Right atrium auricular region (tissue), 2 donors: ENCODE measurements at regions not wholly inside any gene's neighbourhood (a gene's known extent, or its start where the extent isn't known, plus 50 kb on each side); places are given as distances from the start of the nearest gene placed in this dataset.

Source experiments
- DNase-seq: peaks from one replicate; pipeline ENCODE4 v3.0.0-alpha.2; 2019; ENCODE audit warnings: low spot score
- H3K27ac ChIP-seq, 2 donors: fragments of 200-600 bp; sonication (generic); 1 replicate in 1 of 2; 2 replicates in 1 of 2; pipeline ENCODE4 v1.5.1; 2016 to 2019
- H3K27me3 ChIP-seq, 2 donors: fragments of 200-600 bp; sonication (generic); one replicate each; pipeline versions ENCODE4 v1.5.1 to v1.6.0; 2017 to 2019
- H3K36me3 ChIP-seq: fragments of 200-600 bp; sonication (generic); one replicate; pipeline ENCODE4 v1.5.1; 2016
- H3K4me1 ChIP-seq, 2 donors: fragments of 200-600 bp; sonication (generic); one replicate each; pipeline versions ENCODE4 v1.5.1 to v1.6.0; 2017 to 2019
- H3K4me3 ChIP-seq, 2 donors: fragments of 200-600 bp; sonication (generic); 1 replicate in 1 of 2; 2 replicates in 1 of 2; pipeline ENCODE4 v1.5.1; 2017 to 2019; ENCODE audit warnings: mild to moderate bottlenecking in 1 of 2, moderate library complexity in 1 of 2
- H3K9me3 ChIP-seq, 2 donors: fragments of 200-600 bp; sonication (generic); one replicate each; pipeline ENCODE4 v1.5.1; 2019
- TF ChIP-seq, protein P1 (sequence below), 2 donors: fragments of 200-600 bp; sonication (generic); IDR thresholded peaks; one replicate each; pipeline ENCODE4 v1.5.1; 2019; ENCODE audit warnings: antibody characterized with exemption in 2 of 2

DNA sequence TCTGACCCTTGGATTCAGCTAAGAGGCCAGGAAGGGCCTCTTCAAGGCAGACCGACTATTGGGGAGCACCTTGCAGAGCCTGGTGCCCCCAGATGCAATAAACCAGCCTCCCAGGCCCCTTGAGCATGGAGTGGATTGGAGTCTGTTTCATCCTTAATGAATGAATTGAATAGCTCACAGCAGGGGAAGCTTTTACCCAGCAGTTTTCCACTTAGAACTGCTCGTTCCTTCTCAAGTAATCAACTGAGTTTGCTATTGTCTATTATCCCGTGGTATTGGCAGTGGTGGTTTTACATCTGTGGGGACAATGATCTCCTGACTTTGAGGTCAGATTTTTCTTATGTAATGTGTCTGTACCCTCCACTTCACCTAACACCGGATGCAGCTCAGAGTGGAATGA, 197.6 kb downstream of the AACS start:
- TF ChIP-seq, protein P1, sequence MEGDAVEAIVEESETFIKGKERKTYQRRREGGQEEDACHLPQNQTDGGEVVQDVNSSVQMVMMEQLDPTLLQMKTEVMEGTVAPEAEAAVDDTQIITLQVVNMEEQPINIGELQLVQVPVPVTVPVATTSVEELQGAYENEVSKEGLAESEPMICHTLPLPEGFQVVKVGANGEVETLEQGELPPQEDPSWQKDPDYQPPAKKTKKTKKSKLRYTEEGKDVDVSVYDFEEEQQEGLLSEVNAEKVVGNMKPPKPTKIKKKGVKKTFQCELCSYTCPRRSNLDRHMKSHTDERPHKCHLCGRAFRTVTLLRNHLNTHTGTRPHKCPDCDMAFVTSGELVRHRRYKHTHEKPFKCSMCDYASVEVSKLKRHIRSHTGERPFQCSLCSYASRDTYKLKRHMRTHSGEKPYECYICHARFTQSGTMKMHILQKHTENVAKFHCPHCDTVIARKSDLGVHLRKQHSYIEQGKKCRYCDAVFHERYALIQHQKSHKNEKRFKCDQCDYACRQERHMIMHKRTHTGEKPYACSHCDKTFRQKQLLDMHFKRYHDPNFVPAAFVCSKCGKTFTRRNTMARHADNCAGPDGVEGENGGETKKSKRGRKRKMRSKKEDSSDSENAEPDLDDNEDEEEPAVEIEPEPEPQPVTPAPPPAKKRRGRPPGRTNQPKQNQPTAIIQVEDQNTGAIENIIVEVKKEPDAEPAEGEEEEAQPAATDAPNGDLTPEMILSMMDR (IDR thresholded peaks at IDR 0.05), result no peak
- Histone ChIP-seq H3K27me3 (no peaks in the 10 kb centered on the region), H3K9me3 (no peaks in the 10 kb centered on the region), H3K4me1 (no peaks in the 10 kb centered on the region), H3K27ac (no peak overlapping the region), H3K36me3 (no peaks in the 10 kb centered on the region), H3K4me3 (no peak overlapping the region)
- DNase-seq, result no peak

DNA sequence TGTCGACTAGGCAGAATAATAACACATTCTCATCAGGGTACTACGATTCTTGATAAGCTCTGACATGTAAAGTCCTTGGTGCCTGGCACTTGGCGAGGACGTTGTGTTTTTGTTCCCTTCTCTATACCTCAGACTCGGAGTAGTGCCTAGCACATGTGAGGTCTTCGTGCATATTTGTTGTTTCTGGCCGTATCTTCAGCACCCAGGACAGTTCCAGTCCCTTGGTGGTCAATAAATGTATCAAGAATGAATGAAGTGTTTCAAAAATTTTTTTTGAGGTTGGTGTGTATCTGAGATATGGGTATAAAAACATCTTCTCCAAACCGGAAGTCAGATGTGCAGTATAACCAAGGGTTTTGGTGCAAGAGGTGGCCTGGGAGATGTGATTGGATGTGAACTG, 198.2 kb downstream of the AACS start:
- H3K4me3 ChIP-seq, result no peak overlapping the region
- no peaks in the 10 kb centered on the region for H3K4me1 ChIP-seq
- H3K27me3 ChIP-seq, result no peaks in the 10 kb centered on the region
- TF ChIP-seq, protein P1 (IDR thresholded peaks at IDR 0.05), result no peak
- H3K36me3 ChIP-seq, result no peaks in the 10 kb centered on the region
- DNase-seq, result no peak
- no peaks in the 10 kb centered on the region for H3K9me3 ChIP-seq
- no peak overlapping the region for H3K27ac ChIP-seq

DNA sequence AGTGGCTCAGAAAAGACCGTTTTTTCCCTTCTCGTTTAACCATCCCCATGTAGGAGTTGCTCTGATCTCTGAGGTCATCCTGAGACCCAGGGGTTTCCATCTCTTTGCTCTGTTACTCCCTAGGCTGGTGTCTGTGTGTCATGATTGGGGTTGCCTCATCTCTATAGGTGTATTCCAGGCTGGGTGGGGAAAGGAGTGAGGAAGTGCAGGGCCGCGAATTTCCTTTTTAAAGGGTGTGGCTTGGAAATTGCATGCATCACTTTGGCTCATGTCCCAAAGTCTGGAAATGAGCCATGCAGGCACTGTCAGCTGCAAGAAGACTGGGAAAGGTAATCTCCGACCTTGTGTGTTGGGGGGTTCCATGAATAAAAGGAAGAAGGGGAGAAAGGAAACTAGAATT, 201.9 kb downstream of the AACS start:
- Histone ChIP-seq H3K4me1 (no peaks in the 10 kb centered on the region), H3K9me3 (no peaks in the 10 kb centered on the region), H3K36me3 (no peaks in the 10 kb centered on the region), H3K4me3 (no peak overlapping the region), H3K27me3 (no peaks in the 10 kb centered on the region), H3K27ac (no peak overlapping the region)
- TF ChIP-seq, protein P1 (IDR thresholded peaks at IDR 0.05), result no peak
- DNase-seq, result no peak

DNA sequence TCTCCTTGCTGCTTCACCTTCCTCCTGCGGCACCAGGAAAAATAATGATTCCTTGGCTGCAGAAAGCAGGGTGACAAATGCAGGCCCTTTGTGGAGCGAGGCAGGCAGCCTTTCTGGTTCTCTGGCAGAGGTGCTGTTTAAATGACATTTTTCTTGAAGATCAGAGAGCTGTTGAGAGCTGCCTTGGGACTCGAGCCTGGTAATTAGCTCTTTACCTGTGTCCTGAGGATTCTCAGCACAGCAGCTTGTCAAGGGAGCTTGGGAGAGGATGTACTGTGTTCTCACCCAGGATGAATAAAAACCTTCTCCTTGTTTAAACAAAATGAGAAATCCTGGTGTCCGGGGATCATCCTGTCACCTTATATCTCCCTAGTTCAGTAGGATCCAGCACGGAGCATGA, 204.0 kb downstream of the AACS start:
- TF ChIP-seq, protein P1 (IDR thresholded peaks at IDR 0.05), result no peak
- Histone ChIP-seq H3K27ac (no peak overlapping the region), H3K27me3 (no peaks in the 10 kb centered on the region), H3K4me1 (no peaks in the 10 kb centered on the region), H3K4me3 (no peak overlapping the region), H3K9me3 (no peaks in the 10 kb centered on the region), H3K36me3 (no peaks in the 10 kb centered on the region)
- no peak for DNase-seq

DNA sequence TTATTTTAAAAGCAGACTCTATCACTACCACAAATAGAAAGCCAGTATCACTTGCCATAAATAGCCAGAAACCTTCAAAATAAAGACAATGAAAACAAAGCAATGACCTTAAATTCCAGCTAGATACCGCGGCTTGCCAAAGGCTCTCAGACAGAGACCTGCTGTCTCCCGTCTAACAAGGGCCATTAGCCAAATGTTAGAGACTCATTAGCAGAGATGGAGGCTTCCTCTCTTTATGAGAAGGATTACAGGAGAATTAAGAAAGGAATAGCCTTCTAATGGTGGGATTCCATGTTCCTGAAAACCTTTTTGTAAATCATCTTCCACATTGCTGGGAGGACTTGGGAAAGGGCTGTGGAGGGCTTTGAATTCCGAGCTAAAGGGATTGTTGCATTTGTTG, 206.7 kb downstream of the AACS start:
- no peak for DNase-seq
- H3K4me1 ChIP-seq, result no peaks in the 10 kb centered on the region
- no peaks in the 10 kb centered on the region for H3K9me3 ChIP-seq
- no peaks in the 10 kb centered on the region for H3K36me3 ChIP-seq
- TF ChIP-seq, protein P1 (IDR thresholded peaks at IDR 0.05), result no peak
- no peak overlapping the region for H3K4me3 ChIP-seq
- no peak overlapping the region for H3K27ac ChIP-seq
- H3K27me3 ChIP-seq, result no peaks in the 10 kb centered on the region

DNA sequence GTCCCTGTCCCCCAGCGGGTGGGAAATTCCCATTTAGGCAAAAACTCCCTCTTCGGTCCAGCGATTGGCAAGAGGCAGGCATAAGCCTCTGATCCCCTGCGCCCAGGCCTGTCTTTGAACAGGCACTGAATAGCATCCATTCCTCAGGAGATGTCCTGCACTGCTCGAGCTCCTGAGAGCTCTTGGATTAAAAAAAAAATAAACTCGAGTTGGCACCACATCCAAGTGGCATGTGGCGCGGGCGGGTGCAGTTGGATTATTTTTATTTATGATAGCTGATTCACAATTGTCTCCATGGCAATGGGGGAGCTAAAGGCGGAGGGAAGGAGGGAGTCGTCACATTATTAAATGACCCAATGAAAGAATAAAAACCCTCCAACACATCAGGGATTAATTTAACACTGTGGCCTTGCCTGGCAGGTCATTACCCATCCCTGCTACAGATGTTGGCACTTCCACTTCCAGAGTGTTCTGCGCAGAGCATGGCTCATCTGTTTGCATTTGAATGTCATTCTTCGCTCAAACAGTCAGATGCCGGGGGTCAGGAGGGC, 207.2 kb downstream of the AACS start:
- no peaks in the 10 kb centered on the region for H3K4me1 ChIP-seq
- no peaks in the 10 kb centered on the region for H3K36me3 ChIP-seq
- DNase-seq, result no peak
- TF ChIP-seq, protein P1 (IDR thresholded peaks at IDR 0.05), result no peak
- no peak overlapping the region for H3K27ac ChIP-seq
- H3K9me3 ChIP-seq, result no peaks in the 10 kb centered on the region
- no peaks in the 10 kb centered on the region for H3K27me3 ChIP-seq
- H3K4me3 ChIP-seq, result no peak overlapping the region
